ENCODE measurements at regions not wholly inside any gene's neighbourhood (a gene's known extent, or its start where the extent isn't known, plus 50 kb on each side); places are given as distances from the start of the nearest gene placed in this dataset.

- no peak for DNase-seq
Measured at GRCh38 chr9:88326936-88327335, 61.3 kb upstream of the SPIN1 start.

- no peak for DNase-seq
Measured at GRCh38 chr9:88326015-88326414, 62.2 kb upstream of the SPIN1 start.

GRCh38 chr9:88322906-88323566, 65.2 kb upstream of the SPIN1 start:
- peak; percentile 94 for DNase-seq

- no peak for DNase-seq
Measured at GRCh38 chr9:88321764-88322163, 66.5 kb upstream of the SPIN1 start.

- no peak for DNase-seq
Measured at GRCh38 chr9:88320748-88321415, 67.4 kb upstream of the SPIN1 start.

- no peak for DNase-seq
Measured at GRCh38 chr9:88319936-88320747, 68.1 kb upstream of the SPIN1 start.

- DNase-seq, result no peak
Measured at GRCh38 chr9:88313364-88314220, 74.7 kb upstream of the SPIN1 start.

GRCh38 chr9:88312517-88313103, 75.6 kb upstream of the SPIN1 start:
- DNase-seq, result no peak

- no peak for DNase-seq
Measured at GRCh38 chr9:88312045-88312444, 76.2 kb upstream of the SPIN1 start.

GRCh38 chr9:88310310-88310980, 77.8 kb upstream of the SPIN1 start:
- peak; percentile 73 for DNase-seq

- no peak for DNase-seq
Measured at GRCh38 chr9:88308831-88309560, 79.2 kb upstream of the SPIN1 start.

- no peak for DNase-seq
Measured at GRCh38 chr9:88307136-88307535, 81.1 kb upstream of the SPIN1 start.

- DNase-seq, result peak; percentile 76
Measured at GRCh38 chr9:88303721-88304451, 84.4 kb upstream of the SPIN1 start.

- DNase-seq, result no peak
Measured at GRCh38 chr9:88302579-88303324, 85.5 kb upstream of the SPIN1 start.

- DNase-seq, result no peak
Measured at GRCh38 chr9:88300556-88300955, 87.7 kb upstream of the SPIN1 start.

GRCh38 chr9:88291856-88292255, 96.4 kb upstream of the SPIN1 start:
- DNase-seq, result peak; percentile 80

GRCh38 chr9:88291056-88291455, 97.2 kb upstream of the SPIN1 start:
- no peak for DNase-seq

- no peak for DNase-seq
Measured at GRCh38 chr9:88289532-88289931, 98.7 kb upstream of the SPIN1 start.

- no peak for DNase-seq
Measured at GRCh38 chr9:88287972-88288371, 100.3 kb upstream of the SPIN1 start.
